Muscle of leg (tissue), 3 donors: ENCODE measurements at regions not wholly inside any gene's neighbourhood (a gene's known extent, or its start where the extent isn't known, plus 50 kb on each side); places are given as distances from the start of the nearest gene placed in this dataset.
A peak's percentile ranks its signal among the peaks of the same experiment; 100 is the strongest.

Experiments
- DNase-seq: peaks from one replicate; pipeline ENCODE4 v3.0.0; 2013
- H3K27ac ChIP-seq: one replicate; pipeline ENCODE4 v1.5.1; 2013; ENCODE audit warnings: mild to moderate bottlenecking, low read length, control low read depth
- H3K27me3 ChIP-seq: one replicate; pipeline ENCODE4 v1.6.1; 2013; ENCODE audit warnings: low read length; ENCODE audit not compliant: control insufficient read depth, insufficient read depth
- H3K36me3 ChIP-seq: one replicate; pipeline ENCODE4 v1.6.1; 2013; ENCODE audit warnings: low read length; ENCODE audit not compliant: control insufficient read depth, insufficient read depth
- H3K4me1 ChIP-seq: one replicate; pipeline ENCODE4 v1.6.1; 2013; ENCODE audit warnings: low read length; ENCODE audit not compliant: control insufficient read depth, insufficient read depth
- H3K4me3 ChIP-seq: one replicate; pipeline ENCODE4 v1.5.1; 2013; ENCODE audit warnings: low read length, control low read depth
- H3K9me3 ChIP-seq: replicated peaks from 2 replicates; pipeline ENCODE4 v1.6.1; 2013; ENCODE audit warnings: low read depth, low read length; ENCODE audit not compliant: control insufficient read depth
- WGBS: methylation state at CpG from one replicate; pipeline ENCODE4 v1.1.5; 2013; ENCODE audit warnings: missing lambda C conversion rate; ENCODE audit not compliant: insufficient coverage; 5-methylcytosine and 5-hydroxymethylcytosine counted together

- DNase-seq, result no peak
- H3K27ac ChIP-seq, result no peak overlapping the region
- H3K9me3 ChIP-seq, result no peaks in the 10 kb centered on the region
- H3K4me1 ChIP-seq, result no peaks in the 10 kb centered on the region
- no peak overlapping the region for H3K4me3 ChIP-seq
- WGBS, result no CpG with 5 or more reads among the region's 5 CpGs
- peaks cover 3% of the 10 kb centered on the region for H3K27me3 ChIP-seq
- no peaks in the 10 kb centered on the region for H3K36me3 ChIP-seq
Measured at GRCh38 chr9:16252616-16253015, 617.9 kb downstream of the BNC2 start.

- Histone ChIP-seq H3K36me3 (no peaks in the 10 kb centered on the region), H3K27ac (no peak overlapping the region), H3K4me3 (no peak overlapping the region), H3K9me3 (no peaks in the 10 kb centered on the region), H3K27me3 (peaks cover 3% of the 10 kb centered on the region), H3K4me1 (no peaks in the 10 kb centered on the region)
- DNase-seq, result no peak
- WGBS, result 100% methylated on average over 1 of the region's 4 CpGs
Measured at GRCh38 chr9:16254674-16255073, 615.8 kb downstream of the BNC2 start.

- Histone ChIP-seq H3K27me3 (peaks cover 3% of the 10 kb centered on the region), H3K36me3 (no peaks in the 10 kb centered on the region), H3K27ac (no peak overlapping the region), H3K9me3 (no peaks in the 10 kb centered on the region), H3K4me1 (no peaks in the 10 kb centered on the region), H3K4me3 (no peak overlapping the region)
- no peak for DNase-seq
- WGBS, result 84% methylated on average over 4 of the region's 4 CpGs
Measured at GRCh38 chr9:16255217-16255616, 615.3 kb downstream of the BNC2 start.

GRCh38 chr9:16257604-16258003 is 612.9 kb downstream of the BNC2 start:
- no peak overlapping the region for H3K4me3 ChIP-seq
- no peaks in the 10 kb centered on the region for H3K36me3 ChIP-seq
- no peak for DNase-seq
- H3K27ac ChIP-seq, result no peak overlapping the region
- H3K4me1 ChIP-seq, result no peaks in the 10 kb centered on the region
- WGBS, result 83% methylated on average over 1 of the region's 2 CpGs
- no peaks in the 10 kb centered on the region for H3K9me3 ChIP-seq
- peaks cover 3% of the 10 kb centered on the region for H3K27me3 ChIP-seq

GRCh38 chr9:16258191-16258590 is 612.3 kb downstream of the BNC2 start:
- Histone ChIP-seq H3K9me3 (no peaks in the 10 kb centered on the region), H3K27ac (no peak overlapping the region), H3K27me3 (peaks cover 3% of the 10 kb centered on the region), H3K4me1 (peaks cover 3% of the 10 kb centered on the region), H3K36me3 (no peaks in the 10 kb centered on the region), H3K4me3 (no peak overlapping the region)
- WGBS, result 93% methylated on average over 10 of the region's 12 CpGs
- DNase-seq, result no peak

DNA sequence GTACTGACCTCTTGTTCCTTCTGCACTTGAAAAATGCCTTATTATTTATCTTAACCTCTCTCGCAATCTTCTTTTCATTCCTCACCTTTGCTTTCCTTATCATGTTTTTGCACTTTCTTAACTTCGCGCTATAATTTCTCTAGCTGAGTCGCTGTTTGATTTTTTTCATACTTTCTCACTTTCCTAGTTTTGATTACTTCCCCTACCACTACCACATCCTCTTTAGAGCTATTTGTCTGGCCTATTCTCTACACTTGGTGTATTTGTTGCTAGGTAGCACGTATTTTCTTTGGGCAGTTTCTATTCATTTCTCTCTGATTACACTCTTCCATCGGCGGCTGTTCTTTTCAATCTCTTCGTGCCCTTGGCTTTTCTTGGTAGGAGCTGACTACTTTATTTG is 611.8 kb downstream of the BNC2 start:
- Histone ChIP-seq H3K4me3 (no peak overlapping the region), H3K9me3 (no peaks in the 10 kb centered on the region), H3K27ac (no peak overlapping the region), H3K27me3 (peaks cover 3% of the 10 kb centered on the region), H3K36me3 (no peaks in the 10 kb centered on the region), H3K4me1 (peaks cover 3% of the 10 kb centered on the region)
- WGBS, result 86% methylated on average over 1 of the region's 8 CpGs
- DNase-seq, result no peak

GRCh38 chr9:16262477-16263261 is 607.8 kb downstream of the BNC2 start:
- DNase-seq, result no peak
- H3K36me3 ChIP-seq, result no peaks in the 10 kb centered on the region
- WGBS, result 44% methylated on average over 4 of the region's 14 CpGs

DNA sequence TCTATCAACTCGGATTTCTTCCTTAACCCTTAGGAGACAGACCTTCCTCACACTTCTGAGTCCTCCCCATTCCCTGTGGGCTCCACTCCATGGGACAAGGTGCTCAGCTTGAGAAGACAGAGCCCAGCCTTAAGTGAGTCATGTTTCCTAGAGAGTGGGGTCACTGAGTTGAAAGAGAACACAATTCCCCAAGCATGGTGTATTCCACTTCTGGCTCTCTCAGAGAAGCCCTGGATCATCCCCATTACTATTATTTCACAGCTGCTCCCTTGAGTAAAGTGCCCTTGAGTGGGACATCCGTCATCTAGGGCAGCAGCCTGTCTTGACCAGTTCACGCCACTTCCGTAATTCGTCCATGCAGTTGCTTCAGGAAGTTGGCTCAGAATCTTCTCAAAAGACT is 604.8 kb downstream of the BNC2 start:
- no peaks in the 10 kb centered on the region for H3K36me3 ChIP-seq
- H3K4me3 ChIP-seq, result no peak overlapping the region
- DNase-seq, result no peak
- no peaks in the 10 kb centered on the region for H3K9me3 ChIP-seq
- no peak overlapping the region for H3K27ac ChIP-seq
- peaks cover 4% of the 10 kb centered on the region for H3K27me3 ChIP-seq
- WGBS, result 97% methylated on average over 4 of the region's 5 CpGs
- peaks cover 3% of the 10 kb centered on the region for H3K4me1 ChIP-seq

More at GRCh38 chr9:16262477-16263261, 607.8 kb downstream of the BNC2 start:
- Histone ChIP-seq H3K4me3 (no peak overlapping the region), H3K27me3 (peaks cover 4% of the 10 kb centered on the region), H3K9me3 (no peaks in the 10 kb centered on the region), H3K27ac (no peak overlapping the region), H3K4me1 (peaks cover 3% of the 10 kb centered on the region)

DNA sequence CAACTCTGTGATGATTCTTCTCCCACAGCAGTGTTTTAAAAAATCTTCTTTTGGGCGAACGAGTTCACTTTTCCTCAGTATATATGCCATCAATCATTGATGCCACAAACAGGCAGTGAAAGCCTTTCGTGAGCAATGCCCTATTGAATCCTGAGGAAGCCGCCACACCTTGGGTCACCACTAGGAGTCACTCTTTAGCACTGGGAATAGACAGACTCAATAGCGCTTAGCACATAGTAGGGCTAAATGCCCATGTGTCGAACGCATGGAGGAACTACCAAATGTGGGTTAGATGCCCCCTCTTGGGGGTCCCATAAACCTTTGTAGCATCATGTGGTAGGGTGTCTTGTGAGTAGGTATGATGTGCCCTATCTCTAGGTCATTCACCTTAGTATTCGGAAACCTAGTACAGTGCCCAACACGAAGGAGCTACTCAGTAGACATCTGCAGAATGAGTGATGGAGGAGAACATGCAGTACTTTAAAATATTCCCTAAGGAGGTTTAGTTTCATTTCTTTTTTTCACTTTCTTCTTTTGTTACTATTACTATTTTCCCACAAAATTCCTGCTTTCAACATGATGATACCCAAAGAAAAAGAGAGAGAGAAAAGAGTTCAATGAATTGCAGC is 603.7 kb downstream of the BNC2 start:
- peaks cover 3% of the 10 kb centered on the region for H3K4me1 ChIP-seq
- no peaks in the 10 kb centered on the region for H3K9me3 ChIP-seq
- 87% methylated on average over 7 of the region's 9 CpGs for WGBS
- no peaks in the 10 kb centered on the region for H3K36me3 ChIP-seq
- peaks cover 4% of the 10 kb centered on the region for H3K27me3 ChIP-seq
- H3K4me3 ChIP-seq, result no peak overlapping the region
- no peak for DNase-seq
- no peak overlapping the region for H3K27ac ChIP-seq

- no peak overlapping the region for H3K27ac ChIP-seq
- no peaks in the 10 kb centered on the region for H3K36me3 ChIP-seq
- peak; percentile 30 for DNase-seq
- 70% methylated on average over 6 of the region's 10 CpGs for WGBS
- H3K4me3 ChIP-seq, result no peak overlapping the region
- peaks cover 4% of the 10 kb centered on the region for H3K27me3 ChIP-seq
- H3K9me3 ChIP-seq, result no peaks in the 10 kb centered on the region
- H3K4me1 ChIP-seq, result peaks cover 3% of the 10 kb centered on the region
Measured at GRCh38 chr9:16267281-16268066, 603.0 kb downstream of the BNC2 start.
